HAP-1 (cell line): ENCODE measurements at regions not wholly inside any gene's neighbourhood (a gene's known extent, or its start where the extent isn't known, plus 50 kb on each side); places are given as distances from the start of the nearest gene placed in this dataset.
A peak's percentile ranks its signal among the peaks of the same experiment; 100 is the strongest.

Experiments
- DNase-seq, 2 experiments: peaks; one replicate each; pipeline ENCODE4 v3.0.0-alpha.2; 2016 to 2020; ENCODE audit warnings: low spot score in 2 of 2
- H3K27me3 ChIP-seq: fragments of 250-450 bp; sonication (Bioruptor Pico); 2 replicates; pipeline ENCODE4 v1.5.1; 2020; ENCODE audit warnings: low read depth, mild to moderate bottlenecking, moderate library complexity
- H3K36me3 ChIP-seq: fragments of 250-450 bp; sonication (Bioruptor Pico); replicated peaks from 2 replicates; pipeline ENCODE4 v1.5.1; 2020; ENCODE audit warnings: mild to moderate bottlenecking
- H3K4me1 ChIP-seq: fragments of 250-450 bp; sonication (Bioruptor Pico); 2 replicates; pipeline ENCODE4 v1.5.1; 2020; ENCODE audit warnings: mild to moderate bottlenecking
- H3K4me3 ChIP-seq: fragments of 250-450 bp; sonication (Bioruptor Pico); 2 replicates; pipeline ENCODE4 v1.5.1; 2020; ENCODE audit warnings: mild to moderate bottlenecking, moderate library complexity
- H3K9me3 ChIP-seq: fragments of 250-450 bp; sonication (Bioruptor Pico); 2 replicates; pipeline ENCODE4 v1.5.1; 2020; ENCODE audit warnings: mild to moderate bottlenecking, moderate library complexity
- in situ Hi-C: fragments of 300-500 bp; cut with MboI; formaldehyde crosslinking; loops from 3 replicates; pipeline ENCODE4 v1.14.3; 2020; ENCODE audit warnings: low sequenced_read_pairs, inconsistent platforms, mixed read lengths

- DNase-seq: no peak
- H3K27me3 ChIP-seq: no peaks in the 10 kb centered on the region
- H3K9me3 ChIP-seq: no peaks in the 10 kb centered on the region
- H3K4me3 ChIP-seq: no peak overlapping the region
- in situ Hi-C loops: no loop called here
- H3K36me3 ChIP-seq: no peaks in the 10 kb centered on the region
- peaks cover 2% of the 10 kb centered on the region for H3K4me1 ChIP-seq
These were observed 250.3 kb downstream of the PTEN start for GRCh38 chr10:88113657-88114272.

GRCh38 chr10:88114368-88114767 lies 250.9 kb downstream of the PTEN start:
- H3K27me3 ChIP-seq: no peaks in the 10 kb centered on the region
- in situ Hi-C loops: no loop called here
- no peaks in the 10 kb centered on the region for H3K9me3 ChIP-seq
- DNase-seq: peak; percentile 49 to 56
- H3K4me3 ChIP-seq: no peak overlapping the region
- H3K36me3 ChIP-seq: no peaks in the 10 kb centered on the region
- H3K4me1 ChIP-seq: peaks cover 8% of the 10 kb centered on the region

- Histone ChIP-seq H3K4me3 (no peak overlapping the region), H3K4me1 (peaks cover 12% of the 10 kb centered on the region), H3K9me3 (no peaks in the 10 kb centered on the region), H3K36me3 (no peaks in the 10 kb centered on the region), H3K27me3 (no peaks in the 10 kb centered on the region)
- DNase-seq: no peak
- in situ Hi-C loops: no loop called here
These were observed 252.0 kb downstream of the PTEN start for GRCh38 chr10:88115407-88115806.

- in situ Hi-C loops: no loop called here
- Histone ChIP-seq H3K4me3 (no peak overlapping the region), H3K4me1 (peaks cover 12% of the 10 kb centered on the region), H3K9me3 (no peaks in the 10 kb centered on the region), H3K36me3 (no peaks in the 10 kb centered on the region), H3K27me3 (no peaks in the 10 kb centered on the region)
- no peak for DNase-seq
These were observed 252.5 kb downstream of the PTEN start for GRCh38 chr10:88115968-88116367.

GRCh38 chr10:88116481-88116880 lies 253.1 kb downstream of the PTEN start:
- H3K36me3 ChIP-seq: no peaks in the 10 kb centered on the region
- no peaks in the 10 kb centered on the region for H3K9me3 ChIP-seq
- no peak for DNase-seq
- H3K4me1 ChIP-seq: peaks cover 12% of the 10 kb centered on the region
- no peak overlapping the region for H3K4me3 ChIP-seq
- in situ Hi-C loops: no loop called here
- H3K27me3 ChIP-seq: no peaks in the 10 kb centered on the region

GRCh38 chr10:88116971-88117626 lies 253.7 kb downstream of the PTEN start:
- DNase-seq: no peak
- Histone ChIP-seq H3K36me3 (no peaks in the 10 kb centered on the region), H3K4me1 (peaks cover 12% of the 10 kb centered on the region)

GRCh38 chr10:88117869-88118632 lies 254.6 kb downstream of the PTEN start:
- peaks cover 12% of the 10 kb centered on the region for H3K4me1 ChIP-seq
- no peaks in the 10 kb centered on the region for H3K9me3 ChIP-seq
- no peaks in the 10 kb centered on the region for H3K27me3 ChIP-seq
- in situ Hi-C loops: no loop called here
- H3K36me3 ChIP-seq: no peaks in the 10 kb centered on the region
- peak; percentile 25 to 31 for DNase-seq
- no peak overlapping the region for H3K4me3 ChIP-seq

More at GRCh38 chr10:88116971-88117626, 253.7 kb downstream of the PTEN start:
- in situ Hi-C loops: no loop called here
- no peak overlapping the region for H3K4me3 ChIP-seq
- no peaks in the 10 kb centered on the region for H3K9me3 ChIP-seq
- H3K27me3 ChIP-seq: no peaks in the 10 kb centered on the region

- in situ Hi-C loops: no loop called here
- Histone ChIP-seq H3K9me3 (no peaks in the 10 kb centered on the region), H3K36me3 (no peaks in the 10 kb centered on the region), H3K27me3 (no peaks in the 10 kb centered on the region), H3K4me3 (no peak overlapping the region), H3K4me1 (peaks cover 12% of the 10 kb centered on the region)
- DNase-seq: no peak
These were observed 255.3 kb downstream of the PTEN start for GRCh38 chr10:88118729-88119128.

- no peaks in the 10 kb centered on the region for H3K27me3 ChIP-seq
- in situ Hi-C loops: no loop called here
- H3K36me3 ChIP-seq: no peaks in the 10 kb centered on the region
- no peak overlapping the region for H3K4me3 ChIP-seq
- H3K4me1 ChIP-seq: peaks cover 12% of the 10 kb centered on the region
- H3K9me3 ChIP-seq: no peaks in the 10 kb centered on the region
- peak; percentile 41 to 72 for DNase-seq
These were observed 255.7 kb downstream of the PTEN start for GRCh38 chr10:88119160-88119559.

GRCh38 chr10:88120075-88120474 lies 256.6 kb downstream of the PTEN start:
- H3K4me1 ChIP-seq: peaks cover 12% of the 10 kb centered on the region
- DNase-seq: peak in 1 of 2 experiments; percentile 16
- in situ Hi-C loops: no loop called here

GRCh38 chr10:88120599-88121333 lies 257.3 kb downstream of the PTEN start:
- in situ Hi-C loops: no loop called here
- no peak for DNase-seq
- Histone ChIP-seq H3K9me3 (no peaks in the 10 kb centered on the region), H3K27me3 (no peaks in the 10 kb centered on the region), H3K4me1 (peaks cover 12% of the 10 kb centered on the region), H3K36me3 (no peaks in the 10 kb centered on the region), H3K4me3 (no peak overlapping the region)

More at GRCh38 chr10:88120075-88120474, 256.6 kb downstream of the PTEN start:
- no peak overlapping the region for H3K4me3 ChIP-seq
- H3K9me3 ChIP-seq: no peaks in the 10 kb centered on the region
- no peaks in the 10 kb centered on the region for H3K36me3 ChIP-seq
- H3K27me3 ChIP-seq: no peaks in the 10 kb centered on the region

- Histone ChIP-seq H3K4me3 (no peak overlapping the region), H3K27me3 (no peaks in the 10 kb centered on the region), H3K36me3 (no peaks in the 10 kb centered on the region), H3K9me3 (no peaks in the 10 kb centered on the region), H3K4me1 (peaks cover 12% of the 10 kb centered on the region)
- in situ Hi-C loops: no loop called here
- DNase-seq: no peak
These were observed 257.9 kb downstream of the PTEN start for GRCh38 chr10:88121361-88121760.

- Histone ChIP-seq H3K4me3 (no peak overlapping the region), H3K9me3 (no peaks in the 10 kb centered on the region), H3K4me1 (peaks cover 12% of the 10 kb centered on the region), H3K36me3 (no peaks in the 10 kb centered on the region), H3K27me3 (no peaks in the 10 kb centered on the region)
- DNase-seq: no peak
- in situ Hi-C loops: no loop called here
These were observed 258.7 kb downstream of the PTEN start for GRCh38 chr10:88122145-88122544.
